ENCODE measurements at regions not wholly inside any gene's neighbourhood (a gene's known extent, or its start where the extent isn't known, plus 50 kb on each side); places are given as distances from the start of the nearest gene placed in this dataset.
"Not testable (repeated sequence)": the region's sequence is repeated elsewhere in the genome, so short reads cannot be mapped to it uniquely, and the experiment has no call there.

GRCh38 chr2:111623380-111623779 is 260.6 kb downstream of the ANAPC1 start:
- TF ChIP-seq CTCF (IDR thresholded peaks at IDR 0.05) (no peak), POLR2A (IDR thresholded peaks at IDR 0.05) (no peak)
- Histone ChIP-seq H3K9me3 (no peaks in the 10 kb centered on the region), H3K36me3 (no peaks in the 10 kb centered on the region), H3K4me1 (no peaks in the 10 kb centered on the region), H3K27me3 (no peaks in the 10 kb centered on the region), H3K27ac (no peak overlapping the region), H3K4me3 (no peak overlapping the region)
- no peak for DNase-seq

GRCh38 chr2:111624411-111625156 is 259.4 kb downstream of the ANAPC1 start:
- no peaks in the 10 kb centered on the region for H3K4me1 ChIP-seq
- no peak overlapping the region for H3K4me3 ChIP-seq
- no peak for DNase-seq
- no peaks in the 10 kb centered on the region for H3K27me3 ChIP-seq
- peak overlapping the region in 1 of 4 donors; percentile 15 for H3K27ac ChIP-seq
- no peaks in the 10 kb centered on the region for H3K9me3 ChIP-seq
- H3K36me3 ChIP-seq: no peaks in the 10 kb centered on the region
- TF ChIP-seq POLR2A (IDR thresholded peaks at IDR 0.05) (no peak), CTCF (IDR thresholded peaks at IDR 0.05) (no peak)

GRCh38 chr2:111625157-111625537 is 258.8 kb downstream of the ANAPC1 start:
- H3K27ac ChIP-seq: peak overlapping the region in 1 of 4 donors; percentile 15
- not testable (repeated sequence) for H3K4me3 ChIP-seq, H3K36me3 ChIP-seq, H3K4me1 ChIP-seq, DNase-seq, H3K9me3 ChIP-seq, H3K27me3 ChIP-seq

DNA sequence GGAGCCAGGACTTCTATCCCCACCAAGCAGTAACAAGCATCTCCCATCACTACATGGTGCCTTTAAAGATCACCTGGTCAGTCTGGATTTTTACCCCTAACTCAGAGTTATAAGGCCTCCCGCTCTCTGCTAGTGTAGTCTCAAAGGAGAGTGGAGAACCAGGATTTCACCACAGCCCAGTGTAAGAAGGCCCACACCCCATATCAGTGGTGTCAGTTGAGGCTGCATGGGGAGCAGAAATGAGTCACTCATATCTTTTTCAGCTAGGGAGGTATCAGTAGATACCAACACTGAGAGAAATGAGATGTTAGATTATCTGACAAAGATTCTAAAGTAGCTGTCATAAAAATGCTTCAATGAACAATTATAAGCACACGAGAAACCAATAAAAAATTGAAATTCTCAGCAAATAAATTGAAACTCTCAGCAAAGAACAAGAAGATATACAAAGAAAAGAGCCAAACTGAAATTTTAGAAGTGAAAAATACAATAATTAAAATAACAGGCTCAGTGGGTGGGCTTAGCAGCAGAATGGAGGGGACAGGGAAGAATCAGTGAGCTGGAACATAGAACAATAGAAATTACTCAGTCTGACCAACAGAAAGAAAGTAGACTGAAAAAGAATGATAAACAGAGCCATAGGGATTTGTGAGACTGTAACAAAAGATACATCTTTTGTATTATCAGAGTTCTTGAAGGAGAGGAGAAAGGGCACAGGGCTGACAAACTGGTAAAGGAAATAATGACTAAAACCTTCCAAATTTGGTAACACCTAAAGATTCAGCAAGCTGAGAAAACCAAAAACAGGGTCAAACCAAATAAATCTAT is 257.7 kb downstream of the ANAPC1 start:
- Histone ChIP-seq H3K4me1 (no peaks in the 10 kb centered on the region), H3K27ac (no peak overlapping the region)

DNA sequence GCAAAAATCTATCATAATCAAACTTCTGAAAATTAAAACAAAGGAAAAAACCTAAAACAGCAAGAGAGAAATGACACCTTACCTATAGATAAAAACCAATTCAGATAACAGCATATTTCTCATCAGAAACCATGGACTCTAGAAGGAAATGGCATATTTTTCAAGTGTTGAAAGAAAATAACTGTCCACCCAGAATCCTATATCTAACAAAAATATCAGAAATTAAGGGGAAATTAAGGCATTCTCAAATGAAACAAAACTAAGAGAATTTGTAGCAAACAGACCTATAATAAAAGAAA is 257.2 kb downstream of the ANAPC1 start:
- DNase-seq: no peak
- Histone ChIP-seq H3K36me3 (no peaks in the 10 kb centered on the region), H3K27me3 (no peaks in the 10 kb centered on the region), H3K4me1 (no peaks in the 10 kb centered on the region), H3K9me3 (no peaks in the 10 kb centered on the region), H3K4me3 (no peak overlapping the region), H3K27ac (no peak overlapping the region)
- TF ChIP-seq CTCF (IDR thresholded peaks at IDR 0.05): no peak
- no peak for TF ChIP-seq POLR2A (IDR thresholded peaks at IDR 0.05)

More for the DNA sequence above, 257.7 kb downstream of the ANAPC1 start:
- no peak for DNase-seq
- no peaks in the 10 kb centered on the region for H3K9me3 ChIP-seq
- H3K27me3 ChIP-seq: no peaks in the 10 kb centered on the region
- H3K4me3 ChIP-seq: no peak overlapping the region
- H3K36me3 ChIP-seq: no peaks in the 10 kb centered on the region
- TF ChIP-seq CTCF (IDR thresholded peaks at IDR 0.05) (no peak), POLR2A (IDR thresholded peaks at IDR 0.05) (no peak)

- no peaks in the 10 kb centered on the region for H3K9me3 ChIP-seq
- H3K27ac ChIP-seq: no peak overlapping the region
- TF ChIP-seq CTCF (IDR thresholded peaks at IDR 0.05): no peak
- TF ChIP-seq POLR2A (IDR thresholded peaks at IDR 0.05): no peak
- DNase-seq: no peak
- no peak overlapping the region for H3K4me3 ChIP-seq
- no peaks in the 10 kb centered on the region for H3K4me1 ChIP-seq
- H3K36me3 ChIP-seq: no peaks in the 10 kb centered on the region
- H3K27me3 ChIP-seq: no peaks in the 10 kb centered on the region
Measured at GRCh38 chr2:111627256-111627655, 256.7 kb downstream of the ANAPC1 start.

Measured in Peyer's patch (tissue), 4 donors.